Activated T-cell treated with anti-CD3 and anti-CD28 coated beads for 24 hours (primary cell): ENCODE measurements at regions not wholly inside any gene's neighbourhood (a gene's known extent, or its start where the extent isn't known, plus 50 kb on each side); places are given as distances from the start of the nearest gene placed in this dataset.

Source experiments
- DNase-seq: peaks from one replicate; pipeline ENCODE4 v3.0.0-alpha.2; 2020; ENCODE audit warnings: low read depth

- DNase-seq = no peak
Observed at GRCh38 chr5:62112689-62113228, 193.2 kb upstream of the KIF2A start.

GRCh38 chr5:62115014-62115413 lies 191.0 kb upstream of the KIF2A start:
- no peak for DNase-seq

GRCh38 chr5:62124266-62124665 lies 181.7 kb upstream of the KIF2A start:
- DNase-seq = no peak

- DNase-seq = no peak
Observed at GRCh38 chr5:62126090-62126489, 179.9 kb upstream of the KIF2A start.

- no peak for DNase-seq
Observed at GRCh38 chr5:62127098-62127736, 178.8 kb upstream of the KIF2A start.

GRCh38 chr5:62130107-62130506 lies 175.9 kb upstream of the KIF2A start:
- no peak for DNase-seq

- no peak for DNase-seq
Observed at GRCh38 chr5:62132276-62132675, 173.7 kb upstream of the KIF2A start.

- DNase-seq = no peak
Observed at GRCh38 chr5:62133426-62133825, 172.6 kb upstream of the KIF2A start.

GRCh38 chr5:62134811-62135210 lies 171.2 kb upstream of the KIF2A start:
- no peak for DNase-seq

GRCh38 chr5:62137628-62138027 lies 168.4 kb upstream of the KIF2A start:
- no peak for DNase-seq

- no peak for DNase-seq
Observed at GRCh38 chr5:62138607-62139006, 167.4 kb upstream of the KIF2A start.

- DNase-seq = no peak
Observed at GRCh38 chr5:62139741-62140140, 166.3 kb upstream of the KIF2A start.

GRCh38 chr5:62142351-62142750 lies 163.7 kb upstream of the KIF2A start:
- no peak for DNase-seq

- no peak for DNase-seq
Observed at GRCh38 chr5:62143268-62144229, 162.5 kb upstream of the KIF2A start.

- no peak for DNase-seq
Observed at GRCh38 chr5:62144401-62145022, 161.5 kb upstream of the KIF2A start.

GRCh38 chr5:62149879-62150278 lies 156.1 kb upstream of the KIF2A start:
- no peak for DNase-seq

GRCh38 chr5:62152394-62153087 lies 153.5 kb upstream of the KIF2A start:
- DNase-seq = no peak

GRCh38 chr5:62154758-62155157 lies 151.2 kb upstream of the KIF2A start:
- no peak for DNase-seq

GRCh38 chr5:62155988-62156387 lies 150.0 kb upstream of the KIF2A start:
- no peak for DNase-seq

- no peak for DNase-seq
Observed at GRCh38 chr5:62167561-62168057, 138.4 kb upstream of the KIF2A start.

GRCh38 chr5:62168506-62169281 lies 137.3 kb upstream of the KIF2A start:
- DNase-seq = no peak
